OCI-LY1 (cell line): ENCODE measurements at regions not wholly inside any gene's neighbourhood (a gene's known extent, or its start where the extent isn't known, plus 50 kb on each side); places are given as distances from the start of the nearest gene placed in this dataset.

Experiments used
- H2AFZ ChIP-seq: fragments of 200-600 bp; sonication (generic), shearing (Covaris generic); 2 replicates; pipeline ENCODE4 v1.6.0; 2014; ENCODE audit warnings: antibody characterized with exemption, mild to moderate bottlenecking, low read length
- H3F3A ChIP-seq: fragments of 200-600 bp; sonication (generic), shearing (Covaris generic); 2 replicates; pipeline ENCODE4 v1.6.0; 2014; ENCODE audit warnings: mild to moderate bottlenecking, antibody characterized with exemption, low read length, moderate library complexity; ENCODE audit not compliant: insufficient read depth
- H3K27ac ChIP-seq: fragments of 200-600 bp; sonication (generic); 2 replicates; pipeline ENCODE4 v1.5.1; 2014; ENCODE audit warnings: low read length, mixed run types, mild to moderate bottlenecking, low read depth; ENCODE audit not compliant: poor library complexity, severe bottlenecking
- H3K27me3 ChIP-seq: fragments of 200-600 bp; sonication (generic); 2 replicates; pipeline ENCODE4 v1.6.0; 2014; ENCODE audit warnings: antibody characterized with exemption, mild to moderate bottlenecking, low read length, moderate library complexity; ENCODE audit not compliant: insufficient read depth
- H3K36me3 ChIP-seq: fragments of 200-600 bp; sonication (generic); 2 replicates; pipeline ENCODE4 v1.6.1; 2014; ENCODE audit warnings: mild to moderate bottlenecking, antibody characterized with exemption, low read length, moderate library complexity, mixed read lengths; ENCODE audit not compliant: insufficient read depth
- H3K4me1 ChIP-seq: fragments of 200-600 bp; sonication (generic); 2 replicates; pipeline ENCODE4 v1.5.1; 2014; ENCODE audit warnings: mild to moderate bottlenecking, low read length, moderate library complexity; ENCODE audit not compliant: insufficient read depth, severe bottlenecking
- H3K4me2 ChIP-seq: fragments of 200-600 bp; sonication (generic), shearing (Covaris generic); 2 replicates; pipeline ENCODE4 v1.6.1; 2014; ENCODE audit warnings: low read length
- H3K4me3 ChIP-seq: fragments of 200-600 bp; sonication (generic); 2 replicates; pipeline ENCODE4 v1.5.1; 2014; ENCODE audit warnings: low read length, low read depth, mild to moderate bottlenecking, mixed read lengths; ENCODE audit not compliant: poor library complexity, severe bottlenecking
- H3K79me2 ChIP-seq: fragments of 200-600 bp; shearing (Covaris generic); 2 replicates; pipeline ENCODE4 v1.6.1; 2016; ENCODE audit warnings: mixed run types, low read length, mixed read lengths; ENCODE audit not compliant: insufficient read depth
- H3K9ac ChIP-seq: fragments of 200-600 bp; sonication (generic), shearing (Covaris generic); 2 replicates; pipeline ENCODE4 v1.6.1; 2014; ENCODE audit warnings: mild to moderate bottlenecking, low read length, mixed read lengths
- H3K9me2 ChIP-seq: fragments of 200-600 bp; sonication (generic), shearing (Covaris generic); 2 replicates; pipeline ENCODE4 v1.6.1; 2014; ENCODE audit warnings: low read depth, mild to moderate bottlenecking, low read length, mixed read lengths
- H3K9me3 ChIP-seq: fragments of 200-600 bp; shearing (Covaris generic); 2 replicates; pipeline ENCODE4 v1.6.1; 2014; ENCODE audit warnings: low read length, mixed read lengths
- H4K20me1 ChIP-seq: fragments of 200-600 bp; sonication (generic), shearing (Covaris generic); 2 replicates; pipeline ENCODE4 v1.6.0; 2016; ENCODE audit warnings: mild to moderate bottlenecking, low read length; ENCODE audit not compliant: insufficient read depth
- EZH2 ChIP-seq: fragments of 200-600 bp; sonication (generic), shearing (Covaris generic); IDR thresholded peaks from 2 replicates; pipeline ENCODE4 v1.8.0; 2017; ENCODE audit warnings: borderline replicate concordance, mixed run types, mild to moderate bottlenecking, antibody characterized with exemption, low read length, moderate library complexity, mixed read lengths
- TF ChIP-seq, protein P1 (sequence below): fragments of 200-600 bp; sonication (generic), shearing (Covaris generic); IDR thresholded peaks from 2 replicates; pipeline ENCODE4 v1.5.1; 2017; ENCODE audit warnings: mild to moderate bottlenecking, antibody characterized with exemption, low read length, moderate library complexity, mixed read lengths

DNA sequence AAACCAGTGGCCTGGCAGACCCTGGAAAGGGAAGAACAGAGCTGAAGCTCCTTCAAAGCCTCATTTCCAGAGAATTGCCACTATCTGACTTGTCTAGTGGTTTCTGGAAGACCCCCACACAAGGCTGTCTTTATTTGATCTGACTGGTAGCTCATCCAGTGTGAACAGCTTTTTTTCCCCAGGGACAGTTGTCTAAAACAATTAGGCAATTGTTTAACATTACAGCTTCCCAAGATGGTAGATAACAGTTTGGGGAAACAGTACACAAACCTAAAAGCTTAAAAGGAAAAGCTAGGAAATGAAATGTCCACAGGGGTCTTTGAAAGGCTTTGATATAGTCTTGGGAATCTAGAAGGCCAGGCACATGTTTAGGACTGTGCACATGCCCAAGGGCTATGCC is 203.4 kb upstream of the CTBP2 start:
- no peak overlapping the region for H3K9ac ChIP-seq
- H3F3A ChIP-seq = no peaks in the 10 kb centered on the region
- no peak overlapping the region for H3K27ac ChIP-seq
- no peaks in the 10 kb centered on the region; the same call in 1 of the 2 replicates for H3K27me3 ChIP-seq
- no peaks in the 10 kb centered on the region for H4K20me1 ChIP-seq
- H3K79me2 ChIP-seq = no peaks in the 10 kb centered on the region
- H3K4me3 ChIP-seq = no peak overlapping the region
- no peaks in the 10 kb centered on the region for H3K9me3 ChIP-seq
- TF ChIP-seq EZH2 = no peak
- TF ChIP-seq, protein P1, sequence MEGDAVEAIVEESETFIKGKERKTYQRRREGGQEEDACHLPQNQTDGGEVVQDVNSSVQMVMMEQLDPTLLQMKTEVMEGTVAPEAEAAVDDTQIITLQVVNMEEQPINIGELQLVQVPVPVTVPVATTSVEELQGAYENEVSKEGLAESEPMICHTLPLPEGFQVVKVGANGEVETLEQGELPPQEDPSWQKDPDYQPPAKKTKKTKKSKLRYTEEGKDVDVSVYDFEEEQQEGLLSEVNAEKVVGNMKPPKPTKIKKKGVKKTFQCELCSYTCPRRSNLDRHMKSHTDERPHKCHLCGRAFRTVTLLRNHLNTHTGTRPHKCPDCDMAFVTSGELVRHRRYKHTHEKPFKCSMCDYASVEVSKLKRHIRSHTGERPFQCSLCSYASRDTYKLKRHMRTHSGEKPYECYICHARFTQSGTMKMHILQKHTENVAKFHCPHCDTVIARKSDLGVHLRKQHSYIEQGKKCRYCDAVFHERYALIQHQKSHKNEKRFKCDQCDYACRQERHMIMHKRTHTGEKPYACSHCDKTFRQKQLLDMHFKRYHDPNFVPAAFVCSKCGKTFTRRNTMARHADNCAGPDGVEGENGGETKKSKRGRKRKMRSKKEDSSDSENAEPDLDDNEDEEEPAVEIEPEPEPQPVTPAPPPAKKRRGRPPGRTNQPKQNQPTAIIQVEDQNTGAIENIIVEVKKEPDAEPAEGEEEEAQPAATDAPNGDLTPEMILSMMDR = no peak
- H2AFZ ChIP-seq = no peak overlapping the region
- no peaks in the 10 kb centered on the region for H3K36me3 ChIP-seq
- no peak overlapping the region for H3K4me2 ChIP-seq
- H3K9me2 ChIP-seq = no peaks in the 10 kb centered on the region
- H3K4me1 ChIP-seq = no peaks in the 10 kb centered on the region

DNA sequence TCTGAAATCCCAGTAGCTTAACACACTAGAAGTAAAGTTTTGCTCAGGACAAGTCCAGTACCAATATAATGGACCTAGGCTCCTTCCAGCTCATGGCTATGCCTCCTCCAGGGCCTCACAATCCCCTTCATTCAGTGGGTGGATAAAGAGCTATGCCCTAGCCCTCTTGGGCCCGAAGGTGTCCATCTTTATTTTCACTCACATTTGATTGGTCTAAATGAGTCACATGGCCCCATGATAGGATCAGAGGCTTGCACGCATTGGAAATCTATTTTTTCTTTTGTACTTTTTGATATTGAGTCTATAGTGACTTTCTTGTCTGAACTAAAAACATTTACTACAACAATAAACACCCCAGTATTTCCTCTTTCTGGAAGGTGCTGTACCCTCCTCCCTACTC is 202.6 kb upstream of the CTBP2 start:
- Histone ChIP-seq H3K4me3 (no peak overlapping the region), H4K20me1 (no peaks in the 10 kb centered on the region), H3K9ac (no peak overlapping the region), H3K27ac (no peak overlapping the region), H3K4me1 (no peaks in the 10 kb centered on the region), H3K9me3 (no peaks in the 10 kb centered on the region), H3K4me2 (no peak overlapping the region), H3F3A (no peaks in the 10 kb centered on the region), H3K36me3 (no peaks in the 10 kb centered on the region), H2AFZ (no peak overlapping the region), H3K79me2 (no peaks in the 10 kb centered on the region), H3K27me3 (no peaks in the 10 kb centered on the region; the same call in 1 of the 2 replicates), H3K9me2 (no peaks in the 10 kb centered on the region)
- TF ChIP-seq, protein P1 = no peak
- TF ChIP-seq EZH2 = no peak

DNA sequence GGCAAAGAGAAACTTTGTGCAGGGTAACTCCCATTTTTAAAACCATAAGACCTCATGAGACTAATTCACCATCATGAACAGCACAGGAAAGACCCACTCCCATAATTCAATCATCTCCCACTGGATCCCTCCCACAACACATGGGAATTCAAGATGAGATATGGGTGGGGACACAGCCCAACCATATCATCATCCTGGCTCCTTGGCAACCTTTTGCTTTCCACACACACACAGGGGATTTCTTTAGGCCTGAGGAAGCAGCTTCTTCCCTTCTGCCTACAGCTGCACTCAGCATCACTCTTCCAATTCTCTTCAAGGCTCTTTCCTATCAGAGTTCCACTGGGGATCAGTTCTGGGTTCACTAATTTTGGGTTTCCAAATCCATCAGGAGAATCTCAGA is 199.0 kb upstream of the CTBP2 start:
- Histone ChIP-seq H3K27me3 (no peaks in the 10 kb centered on the region; the same call in 1 of the 2 replicates), H3K27ac (no peak overlapping the region), H2AFZ (no peak overlapping the region), H3K9me3 (no peaks in the 10 kb centered on the region), H3F3A (no peaks in the 10 kb centered on the region), H3K4me2 (no peak overlapping the region), H3K4me1 (no peaks in the 10 kb centered on the region), H3K79me2 (no peaks in the 10 kb centered on the region), H3K36me3 (no peaks in the 10 kb centered on the region), H3K9ac (no peak overlapping the region), H4K20me1 (no peaks in the 10 kb centered on the region), H3K4me3 (no peak overlapping the region), H3K9me2 (no peaks in the 10 kb centered on the region)
- TF ChIP-seq, protein P1 = no peak
- no peak for TF ChIP-seq EZH2
